SKM-1 treated with dmso at 0.1 percent for 144 hours (cell line): ENCODE measurements at regions not wholly inside any gene's neighbourhood (a gene's known extent, or its start where the extent isn't known, plus 50 kb on each side); places are given as distances from the start of the nearest gene placed in this dataset.

Experiments
- DNase-seq: peaks from one replicate; lab custom pipeline; 2025; ENCODE audit not compliant: unreplicated experiment; lab: John Stamatoyannopoulos, UW

DNA sequence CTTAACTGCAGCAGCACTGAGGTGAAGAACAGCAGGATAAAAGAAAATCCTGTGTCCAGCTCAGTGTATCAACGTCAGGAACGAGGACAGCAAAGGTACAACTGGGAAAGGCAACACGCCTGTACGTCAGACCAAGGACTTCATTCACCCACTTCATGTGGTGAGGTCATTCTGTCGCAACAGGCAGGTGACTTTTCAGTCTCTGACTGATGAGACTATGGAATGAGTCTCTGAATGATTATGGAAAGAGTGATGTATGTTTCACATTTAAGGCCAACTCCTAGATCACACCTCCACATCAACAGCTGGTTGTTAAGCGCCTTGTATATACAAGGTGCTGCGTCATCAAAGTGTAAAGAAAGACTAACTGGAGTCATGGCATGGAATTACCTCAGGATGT lies 297.6 kb upstream of the SP8 start:
- no peak for DNase-seq

DNA sequence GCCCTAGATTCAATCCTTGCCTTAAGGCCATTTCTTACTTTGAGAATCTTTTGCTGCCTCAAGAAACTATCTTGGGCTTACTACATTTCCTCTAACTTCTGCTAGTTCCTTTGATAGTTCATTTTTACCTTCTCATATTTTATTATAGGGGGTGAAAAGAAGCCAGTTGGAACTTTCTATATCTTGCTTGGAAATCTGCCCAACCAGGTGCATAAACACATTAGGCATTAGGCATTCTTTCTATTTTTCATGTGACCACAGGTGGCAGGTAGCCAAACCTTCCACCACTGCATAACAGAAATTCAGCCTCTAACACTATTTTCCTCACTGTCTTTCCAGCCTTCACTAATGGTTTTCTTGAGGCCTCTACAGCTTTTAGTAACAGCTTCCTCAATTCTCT lies 300.0 kb upstream of the SP8 start:
- DNase-seq = no peak

DNA sequence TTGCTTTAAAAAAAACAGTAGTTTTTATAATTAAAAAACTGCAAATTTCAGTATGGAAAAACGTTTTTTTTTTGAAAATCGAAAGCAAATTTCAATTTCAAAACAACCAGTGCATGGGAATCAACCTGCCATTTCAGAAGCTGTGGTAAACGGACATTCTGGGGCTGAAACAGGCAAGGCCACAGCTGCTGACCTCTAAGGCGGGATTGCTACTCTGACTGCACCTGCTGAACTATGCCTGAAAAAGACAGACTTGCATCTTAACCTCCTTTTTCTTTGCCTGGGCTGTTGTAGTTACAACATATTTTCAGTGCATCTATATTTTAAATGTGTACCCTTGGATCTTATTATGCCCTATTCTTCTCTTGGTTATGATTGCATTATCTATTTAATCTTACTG lies 303.0 kb upstream of the SP8 start:
- no peak for DNase-seq

DNA sequence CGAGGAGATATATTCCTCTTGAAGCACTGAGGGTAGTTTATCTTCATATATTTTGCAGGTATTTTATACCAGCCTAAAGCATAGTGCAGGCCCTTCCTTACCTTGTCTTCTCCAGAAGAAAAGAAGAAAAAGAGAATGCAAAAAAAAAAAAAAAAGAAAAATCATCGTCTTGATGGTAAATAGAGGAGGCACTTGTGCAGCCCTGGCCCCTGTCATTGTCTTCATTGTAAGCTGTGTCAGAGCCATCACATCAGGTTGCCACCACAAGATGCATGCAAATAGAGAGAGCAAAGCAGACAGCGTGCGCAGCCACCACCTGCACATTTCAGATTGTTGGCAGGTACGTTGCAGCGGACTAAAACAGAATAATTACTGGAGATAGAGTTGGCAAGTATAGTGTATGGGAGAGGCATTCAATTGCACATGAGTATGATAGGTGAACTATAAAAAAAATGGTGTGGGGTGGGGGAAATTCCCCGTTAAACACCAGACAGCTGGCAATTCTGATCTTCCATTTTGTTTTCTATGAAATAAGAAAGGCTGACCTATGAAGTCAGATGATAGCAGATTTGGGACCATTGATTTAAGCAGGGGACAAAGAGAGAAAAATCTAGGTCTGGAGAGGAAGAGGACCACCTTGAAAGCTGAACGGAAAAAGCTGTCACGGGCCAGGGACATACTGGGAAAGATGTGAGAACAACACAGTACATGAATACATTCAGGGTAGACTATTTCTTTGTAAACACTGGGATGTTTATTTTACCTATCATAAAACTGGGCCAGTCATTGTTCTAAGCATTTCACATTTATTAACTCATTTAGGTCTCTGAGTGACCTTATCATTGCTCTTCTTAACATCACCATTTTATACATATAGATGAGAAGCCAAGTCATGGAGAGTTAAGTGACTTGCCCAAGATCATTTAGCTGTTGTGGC lies 306.3 kb upstream of the SP8 start:
- DNase-seq = no peak

DNA sequence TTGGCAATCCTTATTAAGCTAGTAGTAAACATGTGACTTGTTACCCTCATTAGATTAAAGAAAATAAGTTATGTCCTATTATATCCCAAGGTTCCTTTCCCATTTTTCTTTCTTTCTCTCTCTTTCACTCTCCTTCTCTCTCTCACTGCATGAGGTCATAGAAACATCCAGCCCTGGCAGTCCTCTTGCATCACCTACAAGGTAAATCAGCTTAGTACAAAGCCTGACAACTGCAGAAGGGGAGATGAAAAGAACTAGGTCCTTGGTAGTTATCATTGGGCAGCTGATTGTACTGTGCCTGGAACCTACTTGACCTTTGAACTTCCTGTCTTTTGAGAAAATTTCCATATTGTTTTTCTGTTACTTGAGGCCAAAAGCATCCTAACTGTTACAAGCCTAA lies 307.9 kb upstream of the SP8 start:
- DNase-seq = no peak

DNA sequence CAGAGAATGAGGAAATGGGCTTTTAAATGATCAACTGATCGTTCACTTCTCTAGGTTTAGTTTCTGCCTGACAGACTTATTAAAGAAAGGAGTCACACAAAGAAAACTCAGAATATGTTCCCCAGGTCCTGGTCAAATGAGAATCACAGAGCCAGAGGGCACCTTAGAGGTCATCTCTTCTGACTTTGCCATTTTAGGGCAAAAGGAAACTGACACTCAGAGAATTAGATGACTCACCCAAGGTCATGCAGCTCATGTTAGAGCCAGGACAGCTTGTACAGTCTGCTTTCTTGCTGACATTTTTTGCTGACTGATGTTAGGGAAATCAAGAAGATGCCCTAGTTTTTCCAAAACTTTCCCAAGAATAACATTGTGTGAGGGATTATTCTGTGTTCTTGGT lies 312.7 kb upstream of the SP8 start:
- DNase-seq = no peak

DNA sequence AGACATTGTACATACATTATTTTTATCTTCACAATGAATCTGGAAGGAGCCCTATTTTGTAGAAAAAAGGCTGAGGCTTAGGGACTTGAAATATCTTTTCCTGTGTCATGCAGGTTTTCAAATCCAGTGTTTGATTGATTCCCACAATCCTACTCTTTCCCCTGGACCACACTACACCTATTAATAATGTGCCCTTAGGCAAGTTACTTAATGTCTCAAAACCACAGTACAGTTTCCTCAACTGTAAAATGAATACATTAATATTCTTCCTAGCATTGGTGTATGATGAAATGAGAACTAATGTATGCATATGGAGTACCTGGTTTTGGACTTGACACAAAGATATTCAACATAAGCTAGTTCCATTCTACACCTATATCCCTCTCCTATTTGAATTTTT lies 313.3 kb upstream of the SP8 start:
- DNase-seq = no peak

DNA sequence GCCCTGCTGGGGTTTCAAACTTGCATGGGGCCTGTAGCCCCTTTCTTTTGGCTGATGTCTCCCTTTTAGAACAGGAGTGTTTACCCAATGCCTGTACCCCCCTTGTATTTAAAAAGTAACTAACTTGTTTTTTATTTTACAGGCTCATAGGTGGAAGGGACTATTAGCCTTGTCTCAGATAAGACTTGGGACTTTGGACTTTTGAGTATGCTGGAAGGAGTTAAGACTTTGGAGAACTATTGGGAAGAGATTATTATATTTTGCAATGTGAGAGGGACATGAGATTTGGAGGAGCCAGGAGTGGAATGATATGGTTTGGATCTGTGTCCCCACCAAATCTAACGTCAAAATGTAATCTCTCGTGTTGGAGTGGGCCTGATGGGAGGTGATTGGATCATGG lies 314.9 kb upstream of the SP8 start:
- DNase-seq = no peak

DNA sequence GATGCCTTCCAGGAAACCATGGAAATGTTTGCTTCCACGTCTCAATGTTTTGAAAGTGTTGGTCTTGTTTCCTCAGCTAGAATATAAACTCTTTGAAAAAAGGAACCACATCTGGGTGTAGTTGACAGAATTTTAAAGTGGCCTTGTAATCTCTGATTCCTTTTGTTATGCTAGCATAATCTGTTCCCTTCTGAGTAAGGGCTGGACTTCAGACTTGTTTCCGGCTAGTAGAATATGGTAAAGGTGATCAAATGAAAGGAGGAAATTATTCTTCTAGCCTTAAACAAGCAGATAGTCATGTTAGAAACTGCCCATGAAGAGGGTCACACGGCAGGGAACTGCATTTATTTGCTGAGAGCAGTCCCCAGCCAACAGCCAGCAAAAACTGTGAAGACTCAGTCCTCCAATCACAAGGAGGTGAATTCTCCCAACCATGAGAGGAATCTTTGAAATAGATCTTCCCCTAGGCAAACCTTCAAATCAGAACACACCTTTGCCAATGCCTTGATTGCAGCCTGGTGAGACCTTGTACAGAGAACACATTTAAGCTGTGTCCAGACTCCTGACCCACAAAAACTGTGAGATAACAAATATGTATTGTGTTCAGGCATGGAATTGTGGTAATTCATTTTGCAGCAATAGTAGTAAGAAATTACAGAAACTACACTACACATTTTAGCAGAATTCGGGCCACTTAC lies 316.9 kb upstream of the SP8 start:
- DNase-seq = no peak

DNA sequence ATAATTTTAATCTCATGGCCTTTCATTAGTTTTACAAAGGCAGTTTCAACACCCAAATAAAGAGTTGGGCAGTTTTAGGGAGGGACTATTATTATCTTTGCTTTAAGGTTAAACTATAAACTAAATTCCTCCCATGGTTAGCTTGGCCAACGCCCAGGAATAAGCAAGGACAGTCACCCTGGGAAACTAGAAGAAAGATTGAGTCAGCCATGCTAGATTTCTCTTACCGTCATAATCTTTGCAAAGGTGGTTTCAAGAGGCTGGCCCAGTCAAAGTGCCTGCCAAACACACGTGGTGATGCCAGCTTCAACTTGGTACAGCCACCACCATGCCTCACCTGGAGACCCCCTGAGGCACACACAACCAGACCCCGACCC lies 317.4 kb upstream of the SP8 start:
- no peak for DNase-seq

DNA sequence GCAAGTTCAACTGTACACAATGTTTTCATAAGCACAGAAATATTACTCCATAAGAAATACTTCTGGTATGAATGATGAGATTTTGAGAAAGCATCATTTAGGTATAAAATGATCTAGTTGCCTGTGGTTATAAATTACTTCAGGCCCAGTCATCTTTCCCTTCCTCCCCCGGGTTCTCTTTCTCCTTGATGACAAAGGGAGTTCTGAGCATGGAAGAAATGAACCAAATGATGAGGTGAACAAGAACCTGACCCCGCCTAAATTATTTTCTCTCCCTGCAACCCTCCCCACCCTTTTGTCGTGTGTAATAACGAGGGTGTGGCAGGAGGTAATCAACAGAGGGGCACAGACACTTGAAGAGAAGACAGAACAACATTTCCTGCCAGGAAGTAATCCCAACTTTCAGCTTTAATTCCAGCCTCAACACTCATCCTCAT lies 319.6 kb upstream of the SP8 start:
- no peak for DNase-seq

DNA sequence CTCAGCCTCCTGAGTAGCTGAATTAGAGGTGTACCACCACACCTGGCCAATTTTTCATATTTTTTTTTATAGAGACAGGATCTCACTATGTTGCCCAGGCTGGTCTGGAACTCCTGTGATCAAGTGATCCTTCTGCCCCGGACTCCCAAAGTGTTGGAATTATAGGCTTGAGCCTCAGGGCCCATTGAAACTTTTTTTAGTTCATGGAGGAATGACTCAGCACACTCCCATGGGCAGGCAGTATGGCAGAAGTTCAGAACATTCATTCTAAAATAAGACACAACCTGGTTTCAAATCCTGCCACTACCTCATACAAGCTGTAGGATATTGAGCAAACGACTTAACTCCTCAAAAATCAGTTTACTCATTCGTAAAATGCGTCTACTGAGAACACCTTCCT lies 320.4 kb upstream of the SP8 start:
- DNase-seq = no peak

DNA sequence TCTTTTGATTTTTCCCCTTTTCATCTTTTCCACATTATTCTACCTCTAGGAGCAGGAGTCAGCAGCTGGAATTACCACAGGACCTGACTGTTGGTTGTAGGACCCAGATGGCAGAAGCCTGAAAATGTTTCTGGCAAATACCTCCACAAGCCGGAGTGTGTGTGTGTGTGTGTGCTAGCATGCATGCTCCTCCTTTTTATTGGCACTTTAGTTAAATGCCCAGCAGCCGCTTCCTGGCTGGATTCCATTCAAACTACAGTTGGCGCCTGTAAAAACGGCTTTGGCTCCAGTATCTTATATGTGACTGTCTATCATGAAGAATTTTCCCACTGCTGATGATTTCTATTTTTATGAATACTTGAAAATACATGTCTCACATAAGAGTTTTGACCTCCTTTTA lies 319.7 kb upstream of the SP4 start:
- DNase-seq = no peak

DNA sequence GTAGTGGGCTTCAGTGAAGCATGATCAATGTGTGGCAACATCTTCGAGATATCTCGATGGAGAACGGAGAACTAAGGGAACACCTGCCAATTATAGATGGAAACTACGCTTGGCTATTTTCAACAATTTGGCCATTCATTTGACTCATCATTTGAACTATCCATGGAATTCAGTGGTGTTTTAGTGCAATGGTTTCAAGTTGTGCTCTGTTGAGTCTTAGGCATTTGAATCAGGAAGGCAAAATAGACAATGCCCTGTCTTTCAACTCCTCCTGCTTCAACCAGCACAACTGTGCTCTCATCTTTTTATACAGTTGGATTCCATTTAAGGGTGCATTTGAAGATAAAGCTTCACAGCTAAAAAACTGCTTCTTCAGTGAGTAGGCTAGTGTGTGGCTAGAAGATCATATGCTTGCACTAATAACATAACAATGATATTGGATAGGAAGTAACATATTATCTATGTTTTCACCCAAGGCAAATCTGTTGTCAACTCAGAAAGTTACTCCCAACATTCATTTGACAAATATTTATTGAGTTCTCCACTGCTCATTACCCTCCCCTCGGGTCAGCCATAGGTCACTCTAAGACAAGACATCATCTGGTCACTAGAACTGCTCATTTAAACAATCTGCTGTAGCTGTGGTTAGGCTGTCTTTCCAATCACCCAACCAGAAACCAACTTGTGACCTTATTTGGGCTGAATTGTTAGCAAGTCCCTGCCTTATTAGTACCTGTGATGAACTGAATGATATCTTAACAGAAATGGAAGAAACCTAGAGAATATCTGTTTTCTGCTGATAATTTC lies 314.1 kb upstream of the SP4 start:
- no peak for DNase-seq

DNA sequence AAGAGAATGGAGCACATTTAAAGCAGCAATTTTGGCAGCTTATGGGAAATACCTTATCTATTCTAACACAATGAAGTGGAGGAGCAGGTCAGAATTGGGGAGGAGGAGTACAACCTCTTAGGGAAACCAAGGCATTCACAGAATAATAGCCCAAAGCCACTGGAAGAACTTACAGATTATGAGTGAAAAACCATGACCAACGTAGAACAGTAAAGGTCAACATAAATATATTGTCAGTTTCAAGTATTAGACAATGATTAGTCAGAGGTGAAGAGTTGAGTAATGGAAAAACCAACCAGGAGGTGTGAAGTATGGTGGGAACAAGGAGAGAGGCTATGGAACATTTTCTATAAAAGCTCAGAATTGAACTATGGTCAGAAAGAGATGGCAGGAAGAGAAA lies 304.3 kb upstream of the SP4 start:
- no peak for DNase-seq

DNA sequence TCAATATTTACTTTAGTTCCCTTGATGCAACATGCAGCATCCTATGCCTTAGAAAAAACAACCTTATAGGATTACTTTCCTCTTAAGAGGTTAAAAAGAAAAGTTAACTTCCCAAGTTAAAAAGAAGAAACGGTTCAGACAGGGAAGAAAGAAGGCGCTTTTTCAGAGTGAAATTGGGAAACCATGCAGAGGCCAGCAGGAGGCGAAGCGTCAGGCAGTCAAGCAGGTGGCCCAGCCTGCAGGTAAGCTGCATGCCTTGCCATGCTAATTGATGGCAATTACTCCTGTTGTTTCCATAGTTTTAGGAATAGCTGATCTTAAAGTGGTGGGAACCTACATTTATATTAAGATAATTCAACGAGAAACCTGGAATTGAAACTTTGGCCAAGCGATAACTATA lies 302.6 kb upstream of the SP4 start:
- no peak for DNase-seq

DNA sequence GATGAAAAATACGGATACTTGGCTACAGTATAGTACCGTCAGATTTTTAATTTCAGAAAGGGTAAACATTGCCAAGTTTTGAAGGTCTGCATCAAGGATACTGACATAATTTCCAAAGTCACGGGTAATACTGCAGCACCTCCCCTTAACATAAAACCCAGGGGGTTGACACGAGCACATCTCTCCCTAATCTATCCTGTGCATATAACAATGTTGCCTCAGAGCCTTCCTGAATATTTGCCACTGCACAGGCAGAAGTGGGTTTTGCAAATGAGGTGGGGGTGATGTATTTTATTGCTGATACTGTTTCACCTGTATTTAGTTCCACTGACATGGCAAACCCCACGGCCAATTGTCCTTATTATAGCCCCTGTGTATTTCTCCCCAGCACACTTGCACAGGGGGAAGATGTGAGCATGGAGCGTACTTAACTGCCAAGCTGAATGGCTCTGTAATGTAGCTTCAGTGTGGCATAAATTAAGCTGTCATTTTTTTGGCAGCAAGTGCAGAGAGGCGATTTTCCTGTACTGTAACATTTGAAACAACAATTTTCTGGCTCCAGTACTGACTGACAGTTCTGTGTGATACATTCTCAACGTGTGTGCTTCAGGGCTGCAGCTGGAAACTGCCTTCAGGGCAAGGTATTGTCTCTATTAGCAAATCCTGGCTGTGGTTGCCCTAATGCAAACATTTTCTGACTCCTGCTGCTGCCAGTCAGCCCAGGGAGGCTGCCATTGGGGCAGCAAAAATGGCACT lies 299.6 kb upstream of the SP4 start:
- DNase-seq = no peak

DNA sequence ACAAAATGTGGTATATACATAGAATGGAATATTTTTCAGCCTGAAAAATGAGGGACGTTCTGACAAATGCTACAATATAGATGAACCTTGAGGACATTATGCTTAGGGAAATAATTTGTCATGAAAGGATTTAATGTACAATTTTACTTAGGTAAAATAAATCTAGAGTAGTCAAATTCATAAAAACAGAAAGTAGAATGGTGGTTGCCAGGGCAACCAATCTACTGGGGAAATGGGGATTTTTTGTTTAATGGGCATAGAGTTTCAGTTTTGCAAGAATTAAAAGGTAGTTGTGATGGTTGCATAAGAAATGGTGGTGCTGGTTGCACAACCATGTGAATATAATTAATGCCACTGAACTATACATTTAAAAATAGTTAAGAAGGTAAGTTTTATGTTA lies 296.0 kb upstream of the SP4 start:
- DNase-seq = no peak

DNA sequence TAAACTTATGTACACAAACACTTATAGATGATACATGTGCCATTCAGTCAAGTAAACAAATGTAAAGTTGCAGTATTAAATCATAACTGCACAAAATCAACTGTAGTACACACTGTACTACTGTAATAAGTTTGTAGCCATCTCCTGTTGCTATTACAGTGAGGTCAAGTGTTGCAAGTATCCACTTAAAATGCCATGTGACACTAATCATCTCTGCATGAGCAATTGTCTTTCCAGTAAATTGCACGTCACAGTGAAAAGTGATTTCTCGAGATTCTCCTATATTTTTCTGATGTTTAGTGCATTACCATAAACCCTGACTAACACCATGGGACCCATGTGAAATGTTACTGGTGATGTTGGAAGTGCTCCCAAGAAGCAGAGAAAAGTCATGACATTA lies 293.3 kb upstream of the SP4 start:
- DNase-seq = no peak

DNA sequence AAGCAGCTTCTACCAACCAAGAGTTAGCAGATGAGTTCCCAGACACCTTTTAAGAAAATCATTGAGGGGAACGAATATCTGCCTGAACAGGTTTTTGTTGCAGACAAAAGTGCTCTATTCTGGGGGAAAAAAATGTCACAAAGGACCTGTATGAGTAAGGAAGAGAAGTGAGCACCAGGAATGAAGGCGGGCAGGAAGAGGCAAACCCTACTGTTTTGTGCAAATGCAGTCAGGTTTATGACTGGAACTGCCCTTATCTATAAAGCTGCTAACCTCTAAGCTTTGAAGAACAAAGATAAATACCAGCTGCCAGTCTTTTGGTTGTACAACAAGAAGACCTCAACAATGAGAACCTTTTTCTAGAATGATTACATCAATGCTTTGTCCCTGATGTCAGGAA lies 292.4 kb upstream of the SP4 start:
- no peak for DNase-seq

DNA sequence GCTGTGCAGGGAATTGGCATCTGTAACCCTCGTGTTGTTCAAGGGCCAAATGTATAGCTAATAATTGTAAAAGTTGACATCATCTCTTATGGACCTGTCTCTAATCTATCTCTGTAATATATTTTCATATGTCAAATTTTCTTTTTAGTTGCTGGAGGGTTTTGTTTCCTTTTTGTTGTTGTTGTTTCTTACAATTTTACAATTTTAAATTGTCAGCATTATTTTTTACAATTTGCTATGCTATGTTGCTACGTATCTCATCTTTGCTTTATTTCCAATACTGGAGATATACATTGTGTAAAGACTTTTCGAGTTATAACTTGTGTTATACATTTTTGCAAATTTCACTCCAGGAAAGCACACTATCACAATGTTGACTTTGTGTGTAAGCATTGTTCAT lies 290.2 kb upstream of the SP4 start:
- DNase-seq = no peak
